GM21390 (cell line): ENCODE measurements at regions not wholly inside any gene's neighbourhood (a gene's known extent, or its start where the extent isn't known, plus 50 kb on each side); places are given as distances from the start of the nearest gene placed in this dataset.
A peak's percentile ranks its signal among the peaks of the same experiment; 100 is the strongest.

Source experiments
- ATAC-seq: cut with Tn5 transposase; IDR thresholded peaks from one replicate; pipeline ENCODE4 v1.9.1; 2021; ENCODE audit not compliant: unreplicated experiment

DNA sequence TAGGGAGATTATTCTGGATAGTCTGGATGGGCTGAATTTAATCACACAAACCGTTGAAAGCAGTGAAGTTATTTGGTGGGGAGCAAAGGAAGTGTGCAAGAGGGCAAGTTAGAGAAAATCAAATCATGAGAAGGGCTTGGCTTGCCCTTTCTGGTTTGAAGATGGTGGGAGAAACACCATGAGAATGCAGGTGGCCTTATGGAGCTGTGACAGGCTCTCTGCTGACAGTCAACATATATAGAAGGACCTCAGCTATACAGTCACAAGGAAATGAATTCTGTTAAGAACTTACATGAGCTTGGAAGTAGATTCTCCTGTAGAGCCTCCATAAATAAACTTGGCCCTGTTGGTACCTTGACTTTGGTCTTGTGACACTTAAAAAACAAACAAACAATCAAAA lies 72.3 kb downstream of the GMNC start:
- no peak for ATAC-seq

DNA sequence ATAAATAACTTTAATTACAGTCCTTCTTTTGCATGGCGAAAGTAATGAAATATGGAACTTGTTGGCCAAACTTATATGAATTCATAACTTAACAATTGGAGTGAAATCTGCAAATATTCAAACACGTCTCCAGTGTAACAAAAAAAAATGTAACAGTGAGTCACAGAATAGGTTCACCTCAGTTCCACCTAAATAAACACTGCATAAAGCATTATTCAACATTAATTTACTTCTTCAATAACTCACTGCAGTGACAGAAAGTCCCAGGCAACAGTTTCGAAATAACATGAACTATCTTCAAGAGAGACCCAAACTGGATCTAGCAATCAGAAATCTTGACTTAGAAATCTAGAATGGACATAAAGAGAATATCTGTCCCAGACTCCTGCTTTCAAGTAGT lies 75.6 kb downstream of the GMNC start:
- no peak for ATAC-seq

DNA sequence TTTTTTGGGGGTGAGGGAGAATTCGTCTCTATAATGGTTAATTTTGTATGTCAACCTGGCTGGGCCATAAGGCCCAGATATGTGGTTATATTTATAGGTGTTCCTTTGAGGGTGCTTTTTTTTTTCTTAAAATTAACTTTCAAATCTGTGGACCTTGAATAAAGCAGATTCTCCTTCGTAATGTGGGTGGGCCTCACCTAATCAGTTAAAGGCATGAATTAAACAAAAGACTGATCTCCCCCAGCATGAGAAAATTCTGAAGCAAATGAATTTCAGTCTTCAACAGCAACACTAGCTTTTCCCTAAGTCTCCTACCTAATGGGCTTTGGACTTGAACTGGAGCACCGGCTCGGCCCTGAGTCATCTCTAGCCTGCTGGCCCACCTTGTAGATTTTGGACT lies 77.4 kb downstream of the GMNC start:
- no peak for ATAC-seq

GRCh38 chr3:190780524-190780923 lies 82.0 kb downstream of the GMNC start:
- no peak for ATAC-seq

DNA sequence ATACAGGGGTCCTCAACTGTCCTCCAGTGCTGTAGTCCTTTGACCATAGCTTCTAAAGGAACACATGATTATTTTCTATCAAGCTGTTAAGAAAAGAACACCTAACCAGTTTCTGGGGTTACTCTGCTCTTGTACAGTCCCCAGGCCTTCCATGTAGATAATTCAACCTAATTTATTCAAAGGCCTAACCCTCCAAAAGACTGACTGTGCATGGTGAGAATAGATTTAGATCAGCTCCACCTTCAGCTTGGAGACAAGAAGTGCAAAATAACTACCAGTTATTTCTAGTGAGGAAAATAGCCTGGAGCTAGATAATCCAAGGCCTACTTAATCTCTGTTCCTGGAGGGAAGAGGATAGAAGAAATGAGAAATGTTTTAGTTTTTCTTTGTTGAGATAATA lies 87.9 kb downstream of the GMNC start:
- ATAC-seq: no peak

- no peak for ATAC-seq
Observed at GRCh38 chr3:190773948-190774347, 88.5 kb downstream of the GMNC start.

- no peak for ATAC-seq
Observed at GRCh38 chr3:190772831-190773230, 89.7 kb downstream of the GMNC start.

DNA sequence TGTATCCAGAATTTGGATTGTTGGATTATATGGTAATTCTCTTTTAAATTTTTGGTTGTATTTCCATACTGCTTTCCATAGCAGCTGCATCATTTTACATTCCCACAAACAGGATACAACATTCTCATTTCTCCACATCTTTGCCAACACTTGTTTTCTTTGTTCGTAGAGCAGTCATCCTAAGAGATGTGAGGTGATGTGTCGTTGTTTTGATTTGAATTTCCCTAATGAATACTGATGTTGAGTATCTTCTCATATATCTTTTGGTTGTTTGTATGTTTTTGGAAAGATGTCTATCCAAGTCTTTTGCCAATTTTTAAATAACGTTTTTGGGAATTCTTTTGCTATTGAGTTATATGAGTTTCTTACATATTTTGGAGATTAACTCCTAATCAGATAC lies 93.6 kb downstream of the GMNC start:
- no peak for ATAC-seq

DNA sequence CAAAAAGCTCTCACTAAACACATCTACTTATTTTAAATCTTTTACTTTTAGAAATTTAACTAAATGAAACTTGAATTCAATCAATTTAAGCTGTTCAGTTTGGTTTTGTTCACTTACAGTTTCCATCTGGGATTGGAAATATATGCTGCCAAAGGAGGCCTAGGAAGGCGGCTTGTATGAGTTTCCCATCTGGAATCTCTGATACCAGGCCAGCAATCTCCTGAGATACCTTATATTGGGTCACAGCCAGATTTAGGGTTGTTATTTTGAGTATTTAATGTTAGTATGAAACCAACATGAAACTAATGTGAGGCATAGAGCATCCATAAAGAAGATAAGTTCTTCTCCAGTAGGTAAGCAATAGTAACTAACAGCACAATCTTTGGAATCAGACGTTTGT lies 94.6 kb downstream of the GMNC start:
- ATAC-seq: no peak

- ATAC-seq: no peak
Observed at GRCh38 chr3:190764231-190765134, 98.0 kb downstream of the GMNC start.

- no peak for ATAC-seq
Observed at GRCh38 chr3:190762801-190763200, 99.7 kb downstream of the GMNC start.

GRCh38 chr3:190747571-190747970 lies 114.9 kb downstream of the GMNC start:
- no peak for ATAC-seq

DNA sequence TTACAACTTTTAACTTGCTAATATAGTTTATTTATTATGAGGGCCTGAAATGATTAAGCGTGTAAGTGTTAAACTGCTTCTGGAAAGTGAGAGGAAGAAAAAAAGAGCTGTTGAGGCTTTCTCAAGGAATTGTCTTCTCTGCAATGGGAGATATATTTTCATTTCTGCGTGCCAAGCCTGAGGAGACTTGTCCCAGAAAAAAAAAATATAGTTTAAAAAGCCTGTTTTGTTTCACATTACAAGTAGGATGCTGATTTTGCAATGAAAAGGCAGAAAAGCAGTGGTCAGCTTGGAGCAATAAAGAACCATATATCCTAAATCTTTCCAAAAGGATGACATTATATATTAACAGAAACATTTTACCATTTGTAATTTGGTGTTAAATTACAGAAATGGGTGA lies 115.5 kb downstream of the GMNC start:
- no peak for ATAC-seq

DNA sequence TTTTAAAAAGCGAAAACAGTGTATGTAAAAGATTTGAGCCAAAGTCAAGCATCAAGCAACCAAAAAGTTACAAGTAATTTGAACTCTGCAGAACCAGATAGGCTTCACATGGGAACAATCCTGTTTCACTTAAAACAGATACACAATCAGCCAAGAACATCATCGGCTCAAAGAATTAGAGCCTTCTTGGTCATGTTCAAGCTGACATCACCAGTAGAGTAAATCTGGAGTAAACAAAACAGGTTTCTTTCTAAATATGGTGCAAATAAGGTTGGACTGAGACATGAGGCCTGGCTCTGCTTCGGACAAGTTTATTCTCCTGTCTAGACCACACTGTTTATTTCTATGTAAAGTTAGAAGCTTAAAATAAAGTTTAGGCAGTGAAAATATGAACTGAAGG lies 116.0 kb downstream of the GMNC start:
- no peak for ATAC-seq

DNA sequence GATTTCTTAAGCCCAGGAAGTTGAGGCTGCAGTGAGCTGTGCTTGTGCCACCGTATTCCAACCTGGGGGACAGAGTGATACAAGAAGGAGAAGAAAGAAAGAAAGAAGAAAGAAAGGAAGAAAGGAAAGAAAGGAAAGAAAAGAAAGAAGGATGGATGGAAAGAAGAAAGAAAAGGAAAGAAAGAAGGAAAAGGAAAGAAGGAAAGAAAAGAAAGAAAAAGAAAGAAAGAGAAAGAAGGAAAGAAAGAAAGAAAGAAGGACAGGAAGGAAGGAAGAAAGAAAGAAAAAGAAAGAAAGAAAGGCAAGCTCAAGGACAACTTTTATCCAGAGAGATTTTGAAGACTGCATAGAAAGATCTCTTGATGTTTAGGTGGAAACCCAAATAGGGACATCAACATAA lies 120.7 kb downstream of the GMNC start:
- no peak for ATAC-seq

GRCh38 chr3:190739641-190740185 lies 122.8 kb downstream of the GMNC start:
- ATAC-seq: no peak

DNA sequence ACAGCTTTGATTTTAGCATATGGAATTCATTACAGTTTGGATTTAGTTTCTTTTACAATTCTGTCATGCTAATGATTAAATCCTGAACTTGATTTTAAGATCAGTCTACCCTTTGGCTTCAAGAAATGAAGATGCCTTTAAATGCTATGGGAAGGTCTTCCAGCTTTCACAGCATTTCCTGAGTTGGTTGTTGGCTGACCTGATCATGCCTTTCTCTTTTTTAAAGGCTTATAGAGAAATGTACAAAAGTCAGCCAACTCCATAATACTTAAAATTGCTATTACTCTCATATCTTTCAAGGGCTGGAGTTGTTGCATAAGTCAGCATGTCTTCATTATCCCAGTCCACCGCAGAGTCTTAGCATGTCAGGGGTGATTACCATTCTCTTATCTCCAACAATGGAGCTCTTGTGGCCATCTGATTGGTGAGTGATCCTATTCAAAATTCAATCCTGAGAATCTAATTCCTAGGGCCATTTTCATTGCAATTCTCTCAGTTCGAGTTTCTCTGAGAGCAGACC lies 123.8 kb downstream of the GMNC start:
- no peak for ATAC-seq

DNA sequence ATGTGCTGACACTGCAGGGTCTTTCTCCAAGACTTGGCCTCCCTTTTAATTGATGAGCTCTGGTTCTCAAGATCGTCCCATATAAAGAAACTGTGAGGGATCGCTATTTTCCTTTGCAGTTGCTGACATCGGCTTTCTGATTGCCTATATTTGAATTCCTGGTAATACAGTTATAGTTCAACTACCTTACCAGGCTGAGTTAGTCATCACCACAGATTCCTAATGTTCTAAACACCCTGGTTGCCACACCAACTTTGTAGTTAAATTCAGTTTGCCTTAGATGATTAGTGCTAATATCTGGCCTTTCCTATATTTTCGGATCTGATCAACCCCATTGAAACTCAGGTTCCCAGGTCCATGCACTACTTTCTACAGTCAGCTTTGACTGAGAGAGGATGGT lies 125.0 kb downstream of the GMNC start:
- no peak for ATAC-seq

DNA sequence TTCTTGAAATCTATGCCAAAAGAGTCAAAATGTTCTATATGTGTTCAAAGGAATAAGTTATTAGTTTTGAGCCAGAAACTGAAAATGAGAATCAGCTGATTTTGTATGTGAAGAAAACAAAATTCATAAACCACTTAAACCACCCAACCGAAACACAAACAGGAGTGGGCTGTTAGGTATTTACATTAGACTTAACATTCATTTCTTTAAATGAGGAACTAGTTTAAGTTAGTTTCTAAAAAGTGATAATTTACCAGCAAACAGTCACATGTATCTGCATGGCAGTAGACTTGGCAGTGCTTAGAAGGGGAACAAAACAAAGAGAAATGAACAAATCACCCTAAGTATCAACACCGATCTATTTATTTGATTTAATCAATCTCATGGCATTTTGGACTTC lies 128.0 kb downstream of the GMNC start:
- peak; percentile 54 for ATAC-seq

DNA sequence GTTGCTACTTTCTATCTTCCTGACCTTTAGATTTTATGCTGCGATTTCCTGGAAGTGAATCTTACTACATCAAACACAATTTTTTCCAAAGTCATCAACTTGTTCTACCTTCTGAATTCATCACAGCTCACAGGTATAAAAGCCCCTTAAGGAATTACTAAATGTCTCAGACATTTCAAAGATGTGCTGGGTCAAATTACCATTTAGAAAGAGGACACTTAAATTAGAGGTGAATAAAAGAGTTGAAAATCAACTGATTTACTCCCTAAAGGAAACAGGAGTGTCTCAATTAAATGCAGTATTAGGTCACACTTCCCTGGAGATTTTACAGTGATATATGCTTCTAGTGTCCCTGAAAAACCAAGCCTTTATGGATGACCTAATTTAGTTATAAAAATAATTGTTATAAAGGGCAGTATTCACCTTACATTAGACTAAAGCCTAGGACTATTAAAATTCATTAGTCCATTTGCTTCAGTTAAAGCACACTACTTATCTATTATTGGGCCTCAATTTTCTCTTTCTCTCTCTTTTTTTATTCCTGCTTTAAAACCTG lies 128.8 kb downstream of the GMNC start:
- ATAC-seq: no peak

DNA sequence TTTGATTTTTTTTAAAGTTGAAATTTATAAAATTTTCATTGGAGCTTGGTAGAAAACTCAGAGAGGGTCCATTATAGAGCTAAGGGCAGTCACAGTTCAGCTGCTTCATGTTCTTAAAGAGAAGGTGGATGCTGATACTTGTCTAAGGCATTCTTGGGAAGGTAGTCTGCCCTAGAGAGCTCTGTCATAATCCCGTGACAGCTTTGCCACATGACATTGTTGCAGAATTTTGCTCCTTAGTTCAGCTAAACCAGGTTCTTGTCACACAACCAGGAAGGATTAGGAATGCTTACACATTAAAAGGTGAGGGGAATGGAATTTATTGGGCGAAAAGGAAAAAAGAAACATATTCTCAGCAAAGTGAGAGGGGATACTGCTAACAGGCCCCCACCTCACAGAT lies 130.9 kb downstream of the GMNC start:
- ATAC-seq: no peak

- no peak for ATAC-seq
Observed at GRCh38 chr3:190728574-190729246, 133.8 kb downstream of the GMNC start.
